Astrocyte (in vitro differentiated cells and primary cell): ENCODE measurements at regions not wholly inside any gene's neighbourhood (a gene's known extent, or its start where the extent isn't known, plus 50 kb on each side); places are given as distances from the start of the nearest gene placed in this dataset.

Experiments used
- DNase-seq: peaks from one replicate; pipeline ENCODE4 v3.0.0-alpha.2; 2010; ENCODE audit warnings: low read depth
- FAIRE-seq: peaks from 2 replicates; lab custom pipeline; 2011; peaks lifted over from hg19 to GRCh38; lab: Jason Lieb, UNC
- H2AFZ ChIP-seq: 2 replicates; pipeline ENCODE4 v1.6.0; 2012; ENCODE audit warnings: low read depth, low read length, inconsistent platforms
- H3K27ac ChIP-seq: 2 replicates; pipeline ENCODE4 v1.5.1; 2011; ENCODE audit warnings: low read depth, low read length, inconsistent platforms
- H3K27me3 ChIP-seq: 2 replicates; pipeline ENCODE4 v1.6.0; 2011; ENCODE audit warnings: low read length, inconsistent platforms; ENCODE audit not compliant: insufficient read depth
- H3K36me3 ChIP-seq: 2 replicates; pipeline ENCODE4 v1.5.1; 2011; ENCODE audit warnings: low read length, inconsistent platforms; ENCODE audit not compliant: insufficient read depth
- H3K4me1 ChIP-seq: 2 replicates; pipeline ENCODE4 v1.5.1; 2011; ENCODE audit warnings: low read length, inconsistent platforms; ENCODE audit not compliant: insufficient read depth
- H3K4me2 ChIP-seq: 2 replicates; pipeline ENCODE4 v1.6.0; 2012; ENCODE audit warnings: low read length, inconsistent platforms
- H3K4me3 ChIP-seq: 2 replicates; pipeline ENCODE4 v1.5.1; 2011; ENCODE audit warnings: low read depth, mild to moderate bottlenecking, low read length, inconsistent platforms; ENCODE audit not compliant: insufficient read depth
- H3K79me2 ChIP-seq: 2 replicates; pipeline ENCODE4 v1.6.0; 2012; ENCODE audit warnings: mild to moderate bottlenecking, low read length, inconsistent platforms; ENCODE audit not compliant: insufficient read depth
- H3K9ac ChIP-seq: 2 replicates; pipeline ENCODE4 v1.6.0; 2012; ENCODE audit warnings: mild to moderate bottlenecking, low read length, inconsistent platforms
- H3K9me3 ChIP-seq: 2 replicates; pipeline ENCODE4 v1.5.1; 2012; ENCODE audit warnings: low read depth, mild to moderate bottlenecking, low read length, inconsistent platforms; ENCODE audit not compliant: insufficient read depth
- H4K20me1 ChIP-seq: 2 replicates; pipeline ENCODE4 v1.6.0; 2012; ENCODE audit warnings: low read length, inconsistent platforms; ENCODE audit not compliant: insufficient read depth
- H3K27ac Mint-ChIP-seq: one replicate; pipeline ENCODE4 v1.8.0; 2021; ENCODE audit warnings: mild to moderate bottlenecking, mixed read lengths; ENCODE audit not compliant: unreplicated experiment
- H3K27me3 Mint-ChIP-seq: one replicate; pipeline ENCODE4 v1.8.0; 2021; ENCODE audit warnings: low read depth, mixed read lengths; ENCODE audit not compliant: unreplicated experiment
- H3K36me3 Mint-ChIP-seq: one replicate; pipeline ENCODE4 v1.8.0; 2021; ENCODE audit warnings: low read depth, mixed read lengths; ENCODE audit not compliant: unreplicated experiment
- H3K4me1 Mint-ChIP-seq: one replicate; pipeline ENCODE4 v1.8.0; 2021; ENCODE audit warnings: low read depth, mixed read lengths; ENCODE audit not compliant: unreplicated experiment
- H3K4me3 Mint-ChIP-seq: one replicate; pipeline ENCODE4 v1.8.0; 2021; ENCODE audit warnings: mild to moderate bottlenecking, moderate library complexity, mixed read lengths; ENCODE audit not compliant: unreplicated experiment
- H3K9me3 Mint-ChIP-seq: one replicate; pipeline ENCODE4 v1.8.0; 2021; ENCODE audit warnings: mild to moderate bottlenecking, mixed read lengths; ENCODE audit not compliant: unreplicated experiment
- EZH2 ChIP-seq: IDR thresholded peaks from 2 replicates; pipeline ENCODE4 v1.6.1; 2012; ENCODE audit warnings: mild to moderate bottlenecking, low read length, inconsistent platforms; ENCODE audit not compliant: insufficient read depth
- TF ChIP-seq, protein P1 (sequence below): IDR thresholded peaks from 2 replicates; pipeline ENCODE4 v1.5.1; 2011; ENCODE audit warnings: low read depth, mild to moderate bottlenecking, inconsistent platforms, low read length, moderate library complexity; ENCODE audit not compliant: insufficient read depth

GRCh38 chr2:165033402-165033801 lies 78.1 kb upstream of the SLC38A11 start:
- no peaks in the 10 kb centered on the region for H3K4me1 ChIP-seq
- no peaks in the 10 kb centered on the region for H3K36me3 ChIP-seq
- no peak overlapping the region for H3K27ac ChIP-seq
- H3K79me2 ChIP-seq = no peaks in the 10 kb centered on the region
- H3K9me3 ChIP-seq = no peaks in the 10 kb centered on the region
- H3K27me3 Mint-ChIP-seq = no peaks in the 10 kb centered on the region
- TF ChIP-seq, protein P1, sequence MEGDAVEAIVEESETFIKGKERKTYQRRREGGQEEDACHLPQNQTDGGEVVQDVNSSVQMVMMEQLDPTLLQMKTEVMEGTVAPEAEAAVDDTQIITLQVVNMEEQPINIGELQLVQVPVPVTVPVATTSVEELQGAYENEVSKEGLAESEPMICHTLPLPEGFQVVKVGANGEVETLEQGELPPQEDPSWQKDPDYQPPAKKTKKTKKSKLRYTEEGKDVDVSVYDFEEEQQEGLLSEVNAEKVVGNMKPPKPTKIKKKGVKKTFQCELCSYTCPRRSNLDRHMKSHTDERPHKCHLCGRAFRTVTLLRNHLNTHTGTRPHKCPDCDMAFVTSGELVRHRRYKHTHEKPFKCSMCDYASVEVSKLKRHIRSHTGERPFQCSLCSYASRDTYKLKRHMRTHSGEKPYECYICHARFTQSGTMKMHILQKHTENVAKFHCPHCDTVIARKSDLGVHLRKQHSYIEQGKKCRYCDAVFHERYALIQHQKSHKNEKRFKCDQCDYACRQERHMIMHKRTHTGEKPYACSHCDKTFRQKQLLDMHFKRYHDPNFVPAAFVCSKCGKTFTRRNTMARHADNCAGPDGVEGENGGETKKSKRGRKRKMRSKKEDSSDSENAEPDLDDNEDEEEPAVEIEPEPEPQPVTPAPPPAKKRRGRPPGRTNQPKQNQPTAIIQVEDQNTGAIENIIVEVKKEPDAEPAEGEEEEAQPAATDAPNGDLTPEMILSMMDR = no peak
- no peak for TF ChIP-seq EZH2
- H3K9ac ChIP-seq = no peak overlapping the region
- no peaks in the 10 kb centered on the region for H3K9me3 Mint-ChIP-seq
- H2AFZ ChIP-seq = no peak overlapping the region
- no peak for DNase-seq
- H3K27ac Mint-ChIP-seq = no peak overlapping the region
- no peaks in the 10 kb centered on the region for H3K36me3 Mint-ChIP-seq
- FAIRE-seq = no peak
- H3K4me3 ChIP-seq = no peak overlapping the region
- no peaks in the 10 kb centered on the region for H3K4me1 Mint-ChIP-seq
- no peak overlapping the region for H3K4me3 Mint-ChIP-seq
- H3K4me2 ChIP-seq = no peak overlapping the region
- H3K27me3 ChIP-seq = no peaks in the 10 kb centered on the region
- H4K20me1 ChIP-seq = no peaks in the 10 kb centered on the region

DNA sequence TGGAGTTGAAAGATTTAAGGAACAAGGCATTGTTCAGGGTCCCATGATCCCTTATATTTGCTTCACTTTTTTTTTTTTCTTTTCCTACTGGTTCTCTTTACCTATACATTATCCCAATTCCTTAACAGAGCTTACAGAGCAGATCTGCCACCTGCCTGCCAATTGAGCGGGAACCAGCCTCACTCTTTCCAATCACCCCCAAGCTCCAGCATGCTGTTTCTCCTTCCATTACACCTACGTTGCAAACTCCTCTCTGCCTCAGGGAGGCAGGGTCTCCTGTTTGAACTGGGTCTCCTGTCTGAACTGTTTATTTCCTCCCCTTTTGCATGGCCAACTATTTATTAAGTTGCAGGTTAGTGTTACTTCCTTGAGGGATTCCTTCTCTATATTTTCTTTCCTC lies 77.2 kb upstream of the SLC38A11 start:
- H3K4me1 ChIP-seq = no peaks in the 10 kb centered on the region
- no peaks in the 10 kb centered on the region for H3K79me2 ChIP-seq
- no peaks in the 10 kb centered on the region for H3K4me1 Mint-ChIP-seq
- H3K4me3 ChIP-seq = no peak overlapping the region
- H2AFZ ChIP-seq = no peak overlapping the region
- no peak overlapping the region for H3K9ac ChIP-seq
- H3K27ac ChIP-seq = no peak overlapping the region
- FAIRE-seq (no peak), DNase-seq (no peak)
- no peak overlapping the region for H3K4me2 ChIP-seq
- H3K9me3 ChIP-seq = no peaks in the 10 kb centered on the region
- no peak overlapping the region for H3K27ac Mint-ChIP-seq
- no peaks in the 10 kb centered on the region for H3K9me3 Mint-ChIP-seq
- no peaks in the 10 kb centered on the region for H3K36me3 Mint-ChIP-seq
- no peaks in the 10 kb centered on the region for H3K27me3 ChIP-seq
- no peaks in the 10 kb centered on the region for H4K20me1 ChIP-seq
- H3K4me3 Mint-ChIP-seq = no peak overlapping the region
- H3K27me3 Mint-ChIP-seq = no peaks in the 10 kb centered on the region
- TF ChIP-seq, protein P1 = no peak
- TF ChIP-seq EZH2 = no peak
- no peaks in the 10 kb centered on the region for H3K36me3 ChIP-seq

DNA sequence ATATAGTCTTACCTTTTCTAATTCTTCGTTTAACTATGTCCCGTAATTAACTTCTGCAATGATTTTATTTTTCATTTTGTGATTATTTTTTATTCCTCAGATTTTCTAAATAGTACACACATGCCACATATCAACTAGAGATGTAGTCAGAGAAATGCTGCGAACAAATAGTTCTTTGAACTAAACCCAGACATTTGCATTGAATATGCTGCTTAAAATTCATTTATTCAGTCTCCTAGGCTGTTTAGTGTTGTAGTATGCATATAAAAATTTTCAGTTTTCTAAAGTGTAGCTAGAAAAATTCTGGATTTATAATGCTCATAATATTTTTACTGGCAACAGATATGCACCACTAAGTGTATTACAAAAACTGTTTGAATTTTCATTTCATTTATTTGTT lies 68.9 kb upstream of the SLC38A11 start:
- H3K4me1 Mint-ChIP-seq = no peaks in the 10 kb centered on the region
- H3K9me3 ChIP-seq = no peaks in the 10 kb centered on the region
- H3K4me2 ChIP-seq = no peak overlapping the region
- no peaks in the 10 kb centered on the region for H3K27me3 ChIP-seq
- H3K36me3 Mint-ChIP-seq = no peaks in the 10 kb centered on the region
- peaks cover 3% of the 10 kb centered on the region for H3K9me3 Mint-ChIP-seq
- no peaks in the 10 kb centered on the region for H3K4me1 ChIP-seq
- no peaks in the 10 kb centered on the region for H3K27me3 Mint-ChIP-seq
- no peak for TF ChIP-seq EZH2
- TF ChIP-seq, protein P1 = no peak
- DNase-seq (no peak), FAIRE-seq (no peak)
- no peak overlapping the region for H3K4me3 Mint-ChIP-seq
- no peak overlapping the region for H3K27ac ChIP-seq
- no peak overlapping the region for H3K27ac Mint-ChIP-seq
- H3K9ac ChIP-seq = no peak overlapping the region
- H3K36me3 ChIP-seq = no peaks in the 10 kb centered on the region
- H2AFZ ChIP-seq = no peak overlapping the region
- no peaks in the 10 kb centered on the region for H3K79me2 ChIP-seq
- no peaks in the 10 kb centered on the region for H4K20me1 ChIP-seq
- H3K4me3 ChIP-seq = no peak overlapping the region
